ENCODE measurements at regions not wholly inside any gene's neighbourhood (a gene's known extent, or its start where the extent isn't known, plus 50 kb on each side); places are given as distances from the start of the nearest gene placed in this dataset.

- peak; percentile 6 for DNase-seq (ENCODE audit: low read depth)
- Histone ChIP-seq H3K27me3 (ENCODE audit: control insufficient read depth, insufficient read depth, low read length) (no peaks in the 10 kb centered on the region), H3K36me3 (ENCODE audit: control insufficient read depth, insufficient read depth, low read length) (no peaks in the 10 kb centered on the region), H3K4me3 (ENCODE audit: low read depth, low read length) (no peak overlapping the region)
- no peak for TF ChIP-seq CTCF (IDR thresholded peaks at IDR 0.05; ENCODE audit: insufficient read depth, low read depth, low read length)
- CTCF ChIA-PET: interaction anchor here (0.6 to 1.6 kb wide), 3 partner anchors 17 to 194 kb away, joined by 3 to 4 read pairs (median 3); no protein-coding TSS in a partner anchor
- POLR2A ChIA-PET: interaction anchor here (0.6 kb wide), 2 partner anchors 17 to 267 kb away, joined by 4 to 6 read pairs; no protein-coding TSS in a partner anchor
Observed at GRCh38 chr5:124599028-124599973, 147.1 kb downstream of the ZNF608 start.

DNA sequence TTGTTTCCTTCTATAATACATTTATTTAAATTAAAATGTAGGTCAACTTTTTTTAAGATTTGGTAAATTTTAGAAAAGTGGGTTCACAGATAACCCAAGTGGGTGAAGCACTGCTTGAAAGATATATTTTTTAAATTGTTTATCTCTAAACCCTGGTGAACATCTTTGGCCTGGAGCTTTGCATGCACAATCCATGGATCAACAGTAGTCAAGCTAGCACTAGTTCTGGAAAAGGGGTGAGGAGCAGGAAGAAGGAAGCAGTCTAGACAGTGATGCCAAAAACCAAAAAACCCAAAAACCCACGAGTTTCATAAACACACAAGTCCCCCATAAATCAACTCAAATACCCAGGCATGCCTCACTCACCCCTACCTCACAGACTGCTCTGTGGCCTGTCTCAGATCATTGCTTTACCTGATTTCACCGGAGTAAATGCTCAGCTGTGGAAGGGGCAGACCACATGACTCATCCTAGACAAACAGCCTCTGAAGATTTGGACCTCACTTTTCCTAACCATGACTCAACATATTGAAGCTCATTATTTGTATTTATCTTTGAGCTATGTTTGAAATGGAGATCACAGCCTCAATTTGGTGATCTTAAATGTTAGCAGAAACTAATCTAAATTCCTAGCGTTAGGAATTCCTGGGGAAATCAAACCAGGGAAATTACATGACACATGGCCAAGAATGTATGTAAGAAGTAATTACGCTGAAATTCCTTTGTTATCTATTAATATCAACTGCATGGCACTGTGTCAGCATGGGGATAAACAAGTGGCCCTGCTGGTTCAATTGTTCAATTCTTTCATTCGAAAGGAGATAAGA, 149.6 kb downstream of the ZNF608 start:
- Histone ChIP-seq H3K4me3 (ENCODE audit: low read depth, low read length) (no peak overlapping the region), H3K36me3 (ENCODE audit: control insufficient read depth, insufficient read depth, low read length) (no peaks in the 10 kb centered on the region), H3K27me3 (ENCODE audit: control insufficient read depth, insufficient read depth, low read length) (no peaks in the 10 kb centered on the region)
- peak; percentile 27 for DNase-seq (ENCODE audit: low read depth)
- TF ChIP-seq CTCF (IDR thresholded peaks at IDR 0.05; ENCODE audit: insufficient read depth, low read depth, low read length): no peak
- ChIA-PET POLR2A (interaction anchor here (0.6 kb wide), 1 partner anchor 487 kb away, joined by 3 read pairs; no protein-coding TSS in a partner anchor), CTCF (no interaction called here)

GRCh38 chr5:124593952-124594351, 152.5 kb downstream of the ZNF608 start:
- ChIA-PET POLR2A (no interaction called here), CTCF (no interaction called here)
- Histone ChIP-seq H3K36me3 (ENCODE audit: control insufficient read depth, insufficient read depth, low read length) (no peaks in the 10 kb centered on the region), H3K27me3 (ENCODE audit: control insufficient read depth, insufficient read depth, low read length) (no peaks in the 10 kb centered on the region), H3K4me3 (ENCODE audit: low read depth, low read length) (no peak overlapping the region)
- no peak for TF ChIP-seq CTCF (IDR thresholded peaks at IDR 0.05; ENCODE audit: insufficient read depth, low read depth, low read length)
- DNase-seq (ENCODE audit: low read depth): no peak

- Histone ChIP-seq H3K36me3 (ENCODE audit: control insufficient read depth, insufficient read depth, low read length) (no peaks in the 10 kb centered on the region), H3K27me3 (ENCODE audit: control insufficient read depth, insufficient read depth, low read length) (no peaks in the 10 kb centered on the region), H3K4me3 (ENCODE audit: low read depth, low read length) (no peak overlapping the region)
- ChIA-PET POLR2A (no interaction called here), CTCF (interaction anchor here (0.6 kb wide), 1 partner anchor 174 kb away, joined by 3 read pairs; no protein-coding TSS in a partner anchor)
- DNase-seq (ENCODE audit: low read depth): no peak
- no peak for TF ChIP-seq CTCF (IDR thresholded peaks at IDR 0.05; ENCODE audit: insufficient read depth, low read depth, low read length)
Observed at GRCh38 chr5:124592891-124593290, 153.5 kb downstream of the ZNF608 start.

DNA sequence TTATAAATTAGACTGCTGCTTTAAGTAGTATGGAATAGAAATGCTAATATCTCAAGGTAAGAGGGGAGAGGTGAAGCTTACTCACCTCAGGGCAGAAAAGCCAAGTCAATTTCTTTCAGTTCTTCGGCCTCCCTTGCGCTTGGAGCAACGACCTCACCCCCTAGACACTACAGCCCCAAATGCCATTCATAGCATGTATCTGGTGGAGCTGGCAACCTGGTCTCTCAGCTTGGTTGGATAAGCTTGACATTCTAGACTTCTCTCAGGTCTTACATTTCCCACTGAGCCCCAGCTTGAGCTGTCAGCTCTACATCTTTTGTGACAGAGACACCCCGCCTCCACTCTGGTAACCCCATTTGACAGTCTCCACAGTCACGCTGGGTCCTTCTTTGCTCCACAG, 154.9 kb downstream of the ZNF608 start:
- H3K36me3 ChIP-seq (ENCODE audit: control insufficient read depth, insufficient read depth, low read length): no peaks in the 10 kb centered on the region
- DNase-seq (ENCODE audit: low read depth): no peak
- TF ChIP-seq CTCF (IDR thresholded peaks at IDR 0.05; ENCODE audit: insufficient read depth, low read depth, low read length): no peak
- POLR2A ChIA-PET: no interaction called here
- H3K4me3 ChIP-seq (ENCODE audit: low read depth, low read length): no peak overlapping the region
- H3K27me3 ChIP-seq (ENCODE audit: control insufficient read depth, insufficient read depth, low read length): no peaks in the 10 kb centered on the region
- CTCF ChIA-PET: no interaction called here
